Spleen (tissue), 11 donors: ENCODE measurements at regions not wholly inside any gene's neighbourhood (a gene's known extent, or its start where the extent isn't known, plus 50 kb on each side); places are given as distances from the start of the nearest gene placed in this dataset.

Experiments used
- DNase-seq: peaks from one replicate; pipeline ENCODE4 v3.0.0-alpha.2; 2020
- H3K27ac ChIP-seq, 8 donors: fragments of 200-600 bp; sonication (generic) in 7 of 8; 1 replicate in 4 of 8; 2 replicates in 4 of 8; pipeline versions ENCODE4 v1.5.0 to v1.8.0; 2016 to 2021; ENCODE audit warnings: inconsistent platforms in 4 of 8, mild to moderate bottlenecking in 4 of 8, moderate library complexity in 1 of 8
- H3K27me3 ChIP-seq, 7 donors: fragments of 200-600 bp; sonication (generic) in 6 of 7; replicated peaks in 1 of 7; 1 replicate in 4 of 7; 2 replicates in 3 of 7; pipeline versions ENCODE4 v1.5.0 to v1.8.0; 2016 to 2021; ENCODE audit warnings: inconsistent platforms in 3 of 7, mild to moderate bottlenecking in 1 of 7
- H3K36me3 ChIP-seq, 6 donors: fragments of 200-600 bp; sonication (generic) in 5 of 6; 1 replicate in 4 of 6; 2 replicates in 2 of 6; pipeline versions ENCODE4 v1.5.0 to v1.8.0; 2016 to 2021; ENCODE audit warnings: inconsistent platforms in 2 of 6
- H3K4me1 ChIP-seq, 6 donors: fragments of 200-600 bp; sonication (generic) in 5 of 6; 1 replicate in 3 of 6; 2 replicates in 3 of 6; pipeline versions ENCODE4 v1.5.0 to v1.8.0; 2016 to 2021; ENCODE audit warnings: inconsistent platforms in 3 of 6
- H3K4me3 ChIP-seq, 8 donors: fragments of 200-600 bp; sonication (generic) in 7 of 8; 1 replicate in 4 of 8; 2 replicates in 4 of 8; pipeline versions ENCODE4 v1.5.0 to v1.8.0; 2016 to 2021; ENCODE audit warnings: inconsistent platforms in 4 of 8, mild to moderate bottlenecking in 4 of 8, moderate library complexity in 2 of 8
- H3K9me3 ChIP-seq, 8 donors: fragments of 200-600 bp; sonication (generic) in 7 of 8; 1 replicate in 4 of 8; 2 replicates in 4 of 8; pipeline versions ENCODE4 v1.5.0 to v1.8.0; 2016 to 2021; ENCODE audit warnings: inconsistent platforms in 4 of 8
- POLR2A ChIP-seq, 3 donors: fragments of 450-650 bp; IDR thresholded peaks; one replicate each; pipeline ENCODE4 v1.5.1; 2017; ENCODE audit warnings: antibody characterized with exemption in 3 of 3, mild to moderate bottlenecking in 1 of 3
- POLR2AphosphoS5 ChIP-seq, 3 donors: sonication (generic); formaldehyde crosslinking; IDR thresholded peaks; one replicate each; pipeline ENCODE4 v1.5.1; 2017; ENCODE audit warnings: antibody characterized with exemption in 3 of 3
- WGBS, 5 donors: extraction: QIAGEN DNeasy Blood & Tissue Kit in 3 of 5; methylation state at CpG; one replicate each; pipeline versions ENCODE4 v1.1.5 to v1.1.7; 2013 to 2018; 5-methylcytosine and 5-hydroxymethylcytosine counted together
- intact Hi-C: fragments of 100-400 bp; cut with DNase I; formaldehyde crosslinking; loops from one replicate; pipeline ENCODE4 v1.15.0; 2023; ENCODE audit warnings: low total_unique reads
- TF ChIP-seq, protein P1 (sequence below), 11 experiments: fragments of 200-600 bp in 7 of 11; fragments of 450-650 bp in 4 of 11; sonication (generic) in 4 of 11; IDR thresholded peaks in 8 of 11; conservative IDR thresholded peaks in 3 of 11; 1 replicate in 7 of 11; 2 replicates in 4 of 11; pipeline versions ENCODE4 v1.4.0 to v1.8.0; 2016 to 2021; ENCODE audit warnings: antibody characterized with exemption in 11 of 11, inconsistent platforms in 4 of 11, mild to moderate bottlenecking in 1 of 11
- donor health status: healthy with polysubstance abuse.
- donor health status: DM: no; HTN: no; CAD: no; lungs with moderate emphysema.
- donor health status: DM: no; HTN: no; CAD: no.
- donor health status: Bipolar disorder and iron deficiency.
- donor health status: healthy.
- donor health status: DM: no; HTN: no; CAD: no.
- donor health status: DM: yes; HTN: yes; CAD: no.

DNA sequence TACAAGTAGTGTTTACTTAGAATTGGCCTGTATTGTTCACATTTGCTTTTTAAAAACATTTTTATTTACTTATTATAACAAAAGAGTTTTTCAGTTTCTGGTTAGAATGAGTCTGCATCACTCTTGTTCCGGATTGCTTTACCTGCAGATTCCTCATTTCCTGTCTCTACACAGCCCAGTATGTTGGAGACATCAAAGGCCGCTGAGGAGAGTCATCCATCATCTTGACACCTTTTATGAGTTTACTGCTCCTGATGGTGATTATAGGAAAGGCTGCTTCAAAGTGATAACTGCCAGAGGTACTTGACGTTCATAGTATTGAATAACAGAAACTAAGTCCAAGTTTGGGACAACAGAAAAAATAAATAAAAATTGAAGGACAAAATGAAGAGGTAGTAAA lies 490.5 kb upstream of the CA10 start:
- intact Hi-C loops, result no loop called here
- Histone ChIP-seq H3K9me3 (peaks cover 0 to 7% (median 0%) of the 10 kb centered on the region in 8 donors), H3K27me3 (no peaks in the 10 kb centered on the region), H3K4me1 (no peaks in the 10 kb centered on the region), H3K27ac (no peak overlapping the region), H3K4me3 (no peak overlapping the region), H3K36me3 (no peaks in the 10 kb centered on the region)
- TF ChIP-seq, protein P1, sequence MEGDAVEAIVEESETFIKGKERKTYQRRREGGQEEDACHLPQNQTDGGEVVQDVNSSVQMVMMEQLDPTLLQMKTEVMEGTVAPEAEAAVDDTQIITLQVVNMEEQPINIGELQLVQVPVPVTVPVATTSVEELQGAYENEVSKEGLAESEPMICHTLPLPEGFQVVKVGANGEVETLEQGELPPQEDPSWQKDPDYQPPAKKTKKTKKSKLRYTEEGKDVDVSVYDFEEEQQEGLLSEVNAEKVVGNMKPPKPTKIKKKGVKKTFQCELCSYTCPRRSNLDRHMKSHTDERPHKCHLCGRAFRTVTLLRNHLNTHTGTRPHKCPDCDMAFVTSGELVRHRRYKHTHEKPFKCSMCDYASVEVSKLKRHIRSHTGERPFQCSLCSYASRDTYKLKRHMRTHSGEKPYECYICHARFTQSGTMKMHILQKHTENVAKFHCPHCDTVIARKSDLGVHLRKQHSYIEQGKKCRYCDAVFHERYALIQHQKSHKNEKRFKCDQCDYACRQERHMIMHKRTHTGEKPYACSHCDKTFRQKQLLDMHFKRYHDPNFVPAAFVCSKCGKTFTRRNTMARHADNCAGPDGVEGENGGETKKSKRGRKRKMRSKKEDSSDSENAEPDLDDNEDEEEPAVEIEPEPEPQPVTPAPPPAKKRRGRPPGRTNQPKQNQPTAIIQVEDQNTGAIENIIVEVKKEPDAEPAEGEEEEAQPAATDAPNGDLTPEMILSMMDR (IDR thresholded peaks at IDR 0.05 in 8 of 11, conservative IDR thresholded peaks at IDR 0.05 in 3 of 11), result no peak
- TF ChIP-seq POLR2A (IDR thresholded peaks at IDR 0.05) (no peak), POLR2AphosphoS5 (IDR thresholded peaks at IDR 0.05) (no peak)
- DNase-seq, result no peak
- WGBS, 5 donors, result 6 to 13% (median 9%) methylated on average over 3 of the region's 3 CpGs

GRCh38 chr17:52647411-52647810 lies 488.9 kb upstream of the CA10 start:
- H3K9me3 ChIP-seq, result peaks cover 0 to 7% (median 0%) of the 10 kb centered on the region in 8 donors
- H3K27ac ChIP-seq, result no peak overlapping the region
- no peak for DNase-seq
- intact Hi-C loops, result no loop called here
- no peak overlapping the region for H3K4me3 ChIP-seq
- WGBS, 5 donors, result 54 to 76% (median 65%) methylated on average over 1 of the region's 1 CpG
- no peaks in the 10 kb centered on the region for H3K36me3 ChIP-seq
- H3K4me1 ChIP-seq, result no peaks in the 10 kb centered on the region
- no peak for TF ChIP-seq POLR2A (IDR thresholded peaks at IDR 0.05)
- TF ChIP-seq POLR2AphosphoS5 (IDR thresholded peaks at IDR 0.05), result no peak
- TF ChIP-seq, protein P1 (IDR thresholded peaks at IDR 0.05 in 8 of 11, conservative IDR thresholded peaks at IDR 0.05 in 3 of 11), result no peak
- H3K27me3 ChIP-seq, result no peaks in the 10 kb centered on the region

GRCh38 chr17:52636443-52636842 lies 477.9 kb upstream of the CA10 start:
- intact Hi-C loops, result no loop called here
- no peaks in the 10 kb centered on the region for H3K4me1 ChIP-seq
- WGBS, 5 donors, result 87 to 96% (median 90%) methylated on average over 2 of the region's 2 CpGs
- no peak for DNase-seq
- no peaks in the 10 kb centered on the region for H3K27me3 ChIP-seq
- H3K4me3 ChIP-seq, result no peak overlapping the region
- no peaks in the 10 kb centered on the region for H3K36me3 ChIP-seq
- TF ChIP-seq POLR2AphosphoS5 (IDR thresholded peaks at IDR 0.05) (no peak), POLR2A (IDR thresholded peaks at IDR 0.05) (no peak)
- TF ChIP-seq, protein P1 (IDR thresholded peaks at IDR 0.05 in 8 of 11, conservative IDR thresholded peaks at IDR 0.05 in 3 of 11), result no peak
- H3K27ac ChIP-seq, result no peak overlapping the region
- H3K9me3 ChIP-seq, result peaks cover 0 to 13% (median 3%) of the 10 kb centered on the region in 8 donors

GRCh38 chr17:52606590-52606989 lies 448.1 kb upstream of the CA10 start:
- WGBS, 5 donors, result 71 to 89% (median 76%) methylated on average over 2 of the region's 2 CpGs
- peaks cover 0 to 3% (median 0%) of the 10 kb centered on the region in 8 donors for H3K9me3 ChIP-seq
- no peaks in the 10 kb centered on the region for H3K4me1 ChIP-seq
- intact Hi-C loops, result no loop called here
- no peaks in the 10 kb centered on the region for H3K27me3 ChIP-seq
- H3K27ac ChIP-seq, result no peak overlapping the region
- H3K4me3 ChIP-seq, result no peak overlapping the region
- TF ChIP-seq POLR2AphosphoS5 (IDR thresholded peaks at IDR 0.05), result no peak
- TF ChIP-seq, protein P1 (IDR thresholded peaks at IDR 0.05 in 8 of 11, conservative IDR thresholded peaks at IDR 0.05 in 3 of 11), result no peak
- no peak for TF ChIP-seq POLR2A (IDR thresholded peaks at IDR 0.05)
- no peaks in the 10 kb centered on the region for H3K36me3 ChIP-seq
- no peak for DNase-seq
